DLD1 (cell line): ENCODE measurements at regions not wholly inside any gene's neighbourhood (a gene's known extent, or its start where the extent isn't known, plus 50 kb on each side); places are given as distances from the start of the nearest gene placed in this dataset.

Experiments used
- in situ Hi-C: cut with HindIII; loops from 2 replicates; pipeline ENCODE4 v1.10.0; 2017; ENCODE audit warnings: low sequenced_read_pairs

DNA sequence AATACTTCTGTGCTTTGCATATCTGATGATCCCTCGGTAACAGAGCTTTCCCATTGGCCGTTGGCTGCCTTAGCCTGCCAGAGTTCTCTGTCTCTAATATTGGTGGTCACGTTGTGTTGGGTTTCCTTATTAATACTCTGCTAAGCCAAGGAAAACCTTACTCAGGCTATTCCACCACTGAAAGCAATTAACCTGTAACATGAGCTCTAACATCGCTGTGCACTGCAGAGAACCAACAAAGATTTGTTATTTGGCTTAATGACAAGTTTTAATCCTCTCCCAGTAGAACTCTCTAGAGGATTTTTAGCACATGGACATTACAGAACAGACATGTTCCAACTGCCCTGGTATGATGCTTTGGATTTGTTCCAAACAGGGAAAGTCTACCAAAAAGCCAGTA is 825.9 kb upstream of the POU3F3 start:
- in situ Hi-C loops = no loop called here

DNA sequence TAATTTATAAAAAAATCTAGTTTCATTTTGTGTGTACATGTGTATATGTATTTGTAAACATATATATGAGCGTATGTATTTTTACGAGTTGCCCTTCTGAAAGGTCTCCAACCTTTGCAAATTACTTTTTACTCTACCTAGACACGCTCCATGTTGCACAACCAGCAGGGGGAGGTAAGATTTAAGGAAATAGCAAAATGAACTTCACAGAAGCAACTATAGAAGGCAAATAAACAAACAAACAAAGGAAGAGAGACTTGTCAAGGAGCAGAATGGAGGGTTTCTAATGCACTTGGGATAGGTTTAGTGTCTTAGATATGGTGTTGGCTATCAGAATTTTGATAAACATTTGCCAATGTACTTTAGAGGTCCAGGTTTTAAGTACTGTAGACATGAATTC is 820.5 kb upstream of the POU3F3 start:
- in situ Hi-C loops = no loop called here

DNA sequence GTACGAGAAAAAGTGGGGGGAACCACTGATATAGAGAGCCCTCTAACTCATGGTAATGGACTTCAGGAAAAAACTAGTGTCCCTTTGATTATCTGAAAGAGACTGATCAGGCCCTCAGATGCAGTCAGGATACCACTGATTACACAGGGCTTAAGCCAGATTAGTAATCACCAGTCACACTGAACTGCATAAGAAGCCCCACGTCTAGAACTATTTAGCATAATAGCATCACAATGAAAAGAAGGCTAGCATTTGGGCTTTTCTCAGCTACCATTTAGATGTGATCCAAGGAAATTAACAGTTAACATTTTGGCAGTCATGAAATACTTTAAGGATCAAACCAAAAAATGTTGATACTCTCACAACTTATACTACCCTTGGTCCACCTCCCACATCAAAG is 813.1 kb upstream of the POU3F3 start:
- in situ Hi-C loops = no loop called here

- in situ Hi-C loops = no loop called here
Measured at GRCh38 chr2:104041351-104041750, 812.6 kb upstream of the POU3F3 start.

DNA sequence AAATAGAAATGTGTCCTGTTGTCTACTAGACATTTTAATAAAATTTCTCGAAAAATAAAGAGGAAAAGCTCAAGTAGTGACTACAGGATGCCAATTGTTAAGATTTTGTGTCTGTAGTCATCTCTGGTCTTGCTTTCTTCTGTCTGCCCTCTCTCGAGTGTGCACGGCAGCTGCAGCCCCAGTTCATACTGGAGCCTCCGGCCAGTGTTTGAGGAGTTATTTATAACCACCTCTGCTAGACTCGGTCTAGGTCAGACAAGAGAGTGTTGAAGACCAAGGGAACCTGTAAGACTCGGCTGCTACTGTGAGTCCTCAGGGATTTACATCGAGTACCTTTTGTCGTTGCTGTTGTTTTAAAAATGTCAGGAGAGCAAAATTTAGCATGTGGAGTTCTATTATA is 810.1 kb upstream of the POU3F3 start:
- in situ Hi-C loops = no loop called here

- in situ Hi-C loops = no loop called here
Measured at GRCh38 chr2:104045071-104045470, 808.8 kb upstream of the POU3F3 start.

GRCh38 chr2:104046466-104046865 is 807.4 kb upstream of the POU3F3 start:
- in situ Hi-C loops = no loop called here

DNA sequence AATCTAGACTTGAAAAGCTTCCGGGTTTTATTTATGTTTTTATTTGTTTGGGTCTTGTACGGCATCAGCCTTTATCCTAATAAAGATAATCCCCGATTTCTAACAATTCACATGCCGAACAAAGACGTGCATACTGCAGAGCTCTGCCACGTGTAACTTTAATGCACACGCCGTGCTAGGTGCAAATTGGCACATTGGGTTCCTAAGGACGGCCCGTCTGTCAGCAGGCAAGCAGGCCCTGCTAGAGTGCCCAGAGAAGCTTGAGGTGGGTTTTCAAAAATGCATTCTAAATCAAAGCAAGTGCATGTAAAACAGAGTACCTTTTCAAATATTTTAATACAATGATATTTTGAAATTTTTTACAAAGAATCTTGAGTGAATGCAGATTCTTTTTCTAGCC is 806.4 kb upstream of the POU3F3 start:
- in situ Hi-C loops = no loop called here

DNA sequence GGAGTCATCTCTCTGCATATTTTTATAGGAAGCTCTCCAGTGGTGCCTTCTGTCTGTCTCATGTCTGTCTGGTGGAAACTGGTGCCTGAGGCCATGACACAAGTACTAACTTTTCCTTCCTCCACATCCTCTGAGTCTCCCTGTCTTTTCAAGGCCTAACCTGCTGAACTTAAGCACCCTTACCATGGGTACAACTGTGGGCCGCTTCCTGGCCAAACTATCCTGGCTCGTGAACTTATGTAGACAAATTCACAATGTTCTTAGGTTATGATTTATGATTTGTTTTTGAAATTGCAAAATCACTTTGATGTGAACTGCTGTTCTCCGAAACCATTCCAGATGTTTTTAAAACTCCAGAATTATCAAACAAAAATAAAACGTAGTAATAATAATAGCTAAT is 804.5 kb upstream of the POU3F3 start:
- in situ Hi-C loops = no loop called here

DNA sequence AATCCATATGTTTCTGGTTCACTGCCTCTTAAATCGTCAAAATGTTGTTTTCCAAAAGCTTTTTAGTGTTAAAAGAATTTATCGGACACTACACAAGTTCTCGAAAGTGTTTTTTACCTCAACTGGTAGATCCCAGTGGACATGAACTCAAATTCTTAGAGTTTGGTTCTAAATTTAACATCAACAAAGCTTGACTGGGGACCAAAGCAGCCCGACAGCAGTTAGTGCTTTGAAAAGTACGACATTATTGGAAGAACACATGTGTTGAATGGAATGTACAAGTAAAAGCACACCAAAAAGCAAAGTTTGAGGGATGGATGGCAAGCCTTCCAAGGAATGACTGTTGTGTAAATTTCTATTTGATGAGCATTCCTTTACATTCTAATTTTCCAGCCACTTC is 803.9 kb upstream of the POU3F3 start:
- in situ Hi-C loops = no loop called here

DNA sequence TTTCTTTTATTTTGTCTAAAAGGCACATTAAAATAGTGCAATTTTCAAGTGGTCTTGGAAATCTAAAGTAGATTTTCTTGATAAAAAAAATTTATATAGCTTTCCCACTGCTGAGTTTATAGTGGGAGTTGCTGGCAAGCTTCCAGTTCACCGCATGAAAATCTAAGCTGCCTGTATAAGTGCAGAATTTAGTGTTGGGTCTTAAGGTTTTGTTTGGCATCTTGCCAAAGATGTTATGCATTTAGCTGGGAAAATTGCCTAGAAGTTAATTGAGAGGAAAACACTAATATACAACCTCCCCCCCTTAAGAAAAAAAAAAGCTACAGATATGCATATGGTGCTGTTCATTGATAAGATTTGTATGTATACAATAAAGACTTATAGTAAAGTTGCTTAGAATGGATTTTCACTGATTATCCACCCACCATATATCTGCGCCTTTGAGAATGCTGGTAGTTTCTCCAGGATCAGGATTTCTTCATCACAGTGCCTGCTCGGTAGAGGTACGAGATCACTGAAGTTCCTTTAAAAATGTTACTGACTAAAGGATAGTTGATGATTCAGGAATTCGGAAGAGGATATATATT is 803.2 kb upstream of the POU3F3 start:
- in situ Hi-C loops = no loop called here

DNA sequence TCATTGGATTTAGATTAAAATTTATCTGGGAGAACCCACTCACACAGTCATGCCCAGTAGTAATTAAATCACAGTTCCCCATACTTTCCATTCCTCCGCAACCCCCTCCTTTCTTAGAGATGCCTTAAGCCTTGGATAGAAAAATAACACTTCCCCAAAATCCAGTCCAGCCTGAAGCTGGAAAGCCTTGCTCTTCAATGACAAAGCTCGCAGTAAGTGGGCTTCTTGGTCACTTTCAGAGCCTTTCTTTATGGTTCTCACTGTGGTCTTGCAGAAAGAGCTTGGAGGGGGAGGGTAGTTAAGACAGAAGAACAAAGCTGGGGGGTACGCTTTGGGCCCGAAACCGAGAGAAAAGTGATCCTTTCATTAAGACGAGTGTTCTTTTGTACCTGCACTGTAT is 802.1 kb upstream of the POU3F3 start:
- in situ Hi-C loops = no loop called here

DNA sequence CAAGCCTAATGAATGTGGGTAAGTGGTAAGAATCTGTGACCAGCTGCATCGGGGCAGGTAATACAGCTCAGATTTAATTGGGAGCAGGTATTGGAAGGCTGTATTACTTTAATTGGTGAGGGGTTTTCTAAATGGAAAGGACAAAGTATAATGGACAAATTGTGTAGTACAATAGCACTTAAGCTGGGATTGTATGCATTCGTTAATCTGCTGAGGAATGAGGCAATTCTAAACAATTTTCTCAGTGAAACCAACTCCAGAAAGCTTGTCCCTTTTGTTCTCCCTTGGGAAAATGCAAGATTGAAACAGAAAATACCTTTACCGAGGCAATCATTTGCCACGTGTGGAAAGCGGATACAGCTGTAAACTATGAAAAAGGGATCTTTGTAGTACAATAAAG is 801.6 kb upstream of the POU3F3 start:
- in situ Hi-C loops = no loop called here

GRCh38 chr2:104056451-104056850 is 797.5 kb upstream of the POU3F3 start:
- in situ Hi-C loops = no loop called here

DNA sequence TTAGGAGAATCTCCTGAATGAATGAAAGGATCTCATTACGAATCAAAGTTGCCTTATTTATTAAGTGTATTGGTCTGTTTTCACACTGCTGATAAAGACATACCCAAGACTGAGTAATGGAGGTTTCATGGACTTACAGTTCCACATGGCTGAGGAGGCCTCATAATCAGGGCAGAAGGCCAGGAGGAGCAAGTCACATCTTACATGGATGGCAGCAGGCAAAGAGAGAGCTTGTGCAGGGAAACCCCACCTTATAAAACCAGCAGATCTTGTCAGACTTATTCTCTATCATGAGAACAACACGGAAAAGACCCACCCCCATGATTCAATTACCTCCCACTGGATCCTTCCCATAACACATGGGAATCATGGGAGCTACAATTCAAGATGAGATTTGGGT is 785.2 kb upstream of the POU3F3 start:
- in situ Hi-C loops = no loop called here

DNA sequence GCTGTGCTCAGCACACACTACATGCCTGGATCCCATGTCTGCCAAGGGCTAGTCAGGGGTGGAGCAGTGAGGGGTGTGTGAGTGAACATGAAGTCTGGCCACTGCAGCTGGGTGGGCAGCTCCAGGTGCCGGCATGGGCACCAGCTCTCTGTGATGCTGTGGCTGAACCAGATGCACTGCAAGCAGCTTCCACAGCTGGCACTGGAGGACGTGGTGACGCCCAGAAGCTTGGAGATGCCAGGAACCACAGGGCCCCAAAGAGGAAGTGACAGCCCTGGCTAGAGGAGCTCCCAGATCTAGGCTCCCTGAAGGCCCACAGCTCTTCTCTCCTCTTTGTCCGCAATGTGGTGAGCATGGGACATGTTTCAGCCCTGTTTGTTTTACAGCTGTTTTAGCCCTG is 776.3 kb upstream of the POU3F3 start:
- in situ Hi-C loops = no loop called here

DNA sequence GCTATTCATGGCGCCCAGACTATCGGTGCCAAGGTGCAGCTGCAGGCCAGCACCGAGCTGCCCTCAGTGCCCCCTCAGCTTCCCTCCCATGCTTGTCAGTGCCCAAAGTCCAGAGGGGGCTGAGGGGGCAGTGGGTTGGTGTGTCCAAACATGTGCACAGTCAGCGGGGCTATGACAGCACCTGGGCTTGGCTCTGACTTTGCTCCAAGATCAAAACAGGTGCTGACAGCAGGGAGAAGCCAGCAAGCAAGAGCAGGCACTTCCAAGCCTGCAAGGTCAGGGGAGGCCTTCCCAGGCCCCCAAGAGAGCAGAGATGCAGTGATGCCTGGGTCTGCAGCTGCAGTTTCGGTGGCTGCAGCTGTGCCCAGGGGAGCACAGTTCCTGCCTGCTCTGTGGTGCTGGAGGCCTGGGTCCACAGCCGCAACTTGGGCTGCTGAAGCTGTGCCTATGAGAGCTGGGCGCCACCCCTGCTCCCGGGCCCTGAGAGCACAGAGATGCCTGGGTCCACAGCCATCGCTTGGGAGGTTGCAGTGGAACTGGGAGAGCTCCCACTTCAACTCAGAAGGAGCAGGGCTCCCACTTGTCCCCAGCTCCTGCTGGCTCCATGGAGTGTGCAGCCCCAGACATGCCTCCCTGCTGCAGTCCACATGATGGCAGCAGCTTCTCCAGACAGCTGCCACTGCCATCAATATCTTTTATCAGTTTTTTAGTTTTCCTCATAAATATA is 775.3 kb upstream of the POU3F3 start:
- in situ Hi-C loops = no loop called here

- in situ Hi-C loops = no loop called here
Measured at GRCh38 chr2:104088745-104089144, 765.2 kb upstream of the POU3F3 start.

DNA sequence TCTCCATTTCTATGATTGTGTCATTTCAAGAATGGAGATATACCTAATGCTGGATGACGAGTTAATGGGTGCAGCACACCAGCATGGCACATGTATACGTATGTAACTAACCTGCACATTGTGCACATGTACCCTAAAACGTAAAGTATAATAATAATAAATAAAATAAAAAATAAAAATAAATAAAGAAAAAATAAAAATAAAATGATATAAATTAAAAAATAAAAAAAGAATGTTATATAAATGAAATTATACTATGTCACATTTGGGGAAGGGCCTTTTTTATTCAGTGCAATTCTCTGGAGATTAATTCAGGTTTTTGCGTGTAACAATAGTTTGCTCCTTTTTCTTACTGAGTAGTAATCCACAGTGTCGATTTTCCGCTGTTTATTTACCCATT is 763.5 kb upstream of the POU3F3 start:
- in situ Hi-C loops = no loop called here

- in situ Hi-C loops = no loop called here
Measured at GRCh38 chr2:104091894-104092293, 762.0 kb upstream of the POU3F3 start.

DNA sequence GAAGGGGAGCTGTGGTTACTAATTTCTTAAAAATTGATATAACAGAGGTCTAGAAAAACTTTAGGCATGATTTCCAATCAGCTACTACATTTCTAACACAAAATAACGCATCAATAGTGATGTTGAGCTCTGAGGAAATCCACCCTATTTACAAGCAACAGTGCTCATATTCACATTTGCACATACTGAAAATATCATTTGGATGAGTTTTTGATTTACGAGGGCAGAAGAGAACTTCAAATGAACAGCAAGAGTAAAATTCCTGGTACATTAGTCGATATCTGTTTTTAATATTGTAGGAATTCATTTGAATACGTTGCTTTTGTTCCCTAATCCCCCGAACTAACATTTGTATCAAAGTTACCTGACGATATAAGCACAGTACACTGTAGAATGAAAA is 761.0 kb upstream of the POU3F3 start:
- in situ Hi-C loops = no loop called here

DNA sequence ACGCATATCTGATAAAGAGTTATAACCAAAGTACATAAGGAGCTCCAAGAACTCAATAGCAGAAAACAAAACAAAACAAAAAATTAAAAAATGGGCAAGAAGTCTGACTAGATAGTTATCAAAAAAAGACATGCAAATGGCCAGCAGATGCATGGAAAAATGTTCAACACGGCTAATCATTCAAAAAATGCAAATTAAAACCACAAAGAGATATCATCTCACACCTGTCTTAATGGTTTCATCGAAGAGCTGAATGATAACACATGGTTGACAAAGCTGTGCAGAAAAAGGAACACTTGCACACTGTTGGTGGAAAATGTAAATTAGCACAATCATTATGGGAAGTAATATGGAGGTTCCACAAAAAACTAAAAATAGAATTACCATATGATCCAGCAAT is 751.3 kb upstream of the POU3F3 start:
- in situ Hi-C loops = no loop called here

DNA sequence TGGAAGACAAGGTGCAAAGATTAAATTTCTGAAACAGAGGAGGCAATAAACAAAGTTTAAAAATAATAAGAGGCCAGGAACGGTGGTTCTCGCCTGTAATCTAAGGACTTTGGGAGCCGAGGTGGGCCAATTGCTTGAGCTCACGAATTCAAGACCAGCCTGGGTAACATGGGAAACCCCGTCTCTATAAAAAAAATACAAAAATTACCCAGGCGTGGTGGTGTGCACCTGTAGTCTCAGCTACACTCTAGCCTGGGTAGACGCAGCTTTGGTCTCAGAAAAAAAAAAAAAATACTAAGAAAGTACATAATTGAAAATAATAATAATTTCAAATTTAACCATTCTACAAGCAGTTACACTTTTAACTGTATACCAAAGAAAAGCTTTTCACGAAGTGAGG is 744.6 kb upstream of the POU3F3 start:
- in situ Hi-C loops = no loop called here
